ENCODE measurements at regions not wholly inside any gene's neighbourhood (a gene's known extent, or its start where the extent isn't known, plus 50 kb on each side); places are given as distances from the start of the nearest gene placed in this dataset.
A peak's percentile ranks its signal among the peaks of the same experiment; 100 is the strongest.

- no peak for DNase-seq (ENCODE audit: low read depth)
Measured at GRCh38 chr6:104617591-104617990, 242.1 kb downstream of the HACE1 start.

GRCh38 chr6:104614394-104614793 lies 245.3 kb downstream of the HACE1 start:
- DNase-seq (ENCODE audit: low read depth): no peak

- no peak for DNase-seq (ENCODE audit: low read depth)
Measured at GRCh38 chr6:104613416-104614001, 246.2 kb downstream of the HACE1 start.

GRCh38 chr6:104612541-104612940 lies 247.2 kb downstream of the HACE1 start:
- DNase-seq (ENCODE audit: low read depth): no peak

GRCh38 chr6:104608101-104608500 lies 251.6 kb downstream of the HACE1 start:
- DNase-seq (ENCODE audit: low read depth): no peak

- no peak for DNase-seq (ENCODE audit: low read depth)
Measured at GRCh38 chr6:104607501-104607900, 252.2 kb downstream of the HACE1 start.

GRCh38 chr6:104606361-104606760 lies 253.4 kb downstream of the HACE1 start:
- no peak for DNase-seq (ENCODE audit: low read depth)

DNA sequence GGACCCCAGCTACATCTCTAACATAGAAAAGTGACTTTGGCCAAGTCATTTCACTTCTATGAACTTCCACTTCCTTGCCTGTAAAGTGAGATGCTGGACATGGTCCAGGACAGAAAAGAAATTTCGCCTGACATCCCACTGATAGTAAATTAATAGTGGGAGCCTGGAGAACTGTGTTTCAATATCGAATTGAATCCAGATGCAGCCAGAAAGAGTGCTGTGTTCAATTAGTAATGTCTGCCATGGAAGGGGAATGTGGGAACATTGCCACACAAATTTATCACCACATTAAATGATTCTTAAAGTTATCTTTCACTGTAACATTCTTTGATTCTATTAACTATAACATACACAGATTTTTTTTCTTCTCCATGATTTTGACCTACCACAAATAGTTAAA lies 255.0 kb downstream of the HACE1 start:
- no peak for DNase-seq (ENCODE audit: low read depth)

GRCh38 chr6:104603108-104603745 lies 256.5 kb downstream of the HACE1 start:
- no peak for DNase-seq (ENCODE audit: low read depth)

DNA sequence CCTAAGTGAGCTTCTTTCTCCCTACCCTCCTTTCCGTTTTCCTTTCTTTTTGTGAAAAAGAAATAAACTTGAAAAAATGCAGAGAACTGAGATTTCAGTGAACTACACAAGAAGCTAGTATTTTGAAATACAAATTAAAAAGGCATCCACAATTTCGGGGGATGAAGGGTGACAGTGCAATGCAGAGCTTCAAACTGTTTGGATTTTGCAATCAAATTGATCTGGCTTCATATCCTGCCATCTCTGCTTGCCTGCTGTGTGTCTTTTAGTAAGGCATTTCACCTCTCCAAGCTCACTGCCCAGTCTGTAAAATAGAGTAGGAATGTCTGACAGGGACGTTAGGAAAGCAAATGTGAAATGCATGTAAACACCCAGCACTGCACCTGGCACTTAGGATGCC lies 258.0 kb downstream of the HACE1 start:
- DNase-seq (ENCODE audit: low read depth): no peak

DNA sequence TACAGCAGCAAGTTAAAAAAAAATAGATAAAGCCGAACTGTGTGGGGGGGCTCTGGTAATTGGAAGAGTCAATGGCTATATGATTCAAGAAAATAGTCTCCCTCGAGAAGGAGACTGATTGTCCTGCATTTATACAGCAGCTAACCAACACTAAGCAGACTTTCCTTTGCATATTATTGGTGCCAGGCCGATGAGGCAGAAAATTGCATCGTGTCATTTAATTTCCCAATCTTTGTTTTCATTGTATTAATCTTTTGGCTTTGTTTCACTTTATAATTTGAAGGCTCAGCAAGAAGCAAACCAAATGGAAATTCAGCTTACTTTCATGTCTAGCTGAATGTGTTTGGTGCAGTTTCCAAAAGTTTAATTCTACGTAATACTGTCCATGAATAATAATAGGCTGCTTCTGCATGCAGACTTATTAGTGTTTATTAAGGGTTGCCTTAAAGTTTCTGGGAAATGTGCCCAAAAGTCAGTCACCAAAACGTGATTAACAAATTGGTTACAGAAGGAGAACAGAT lies 258.5 kb downstream of the HACE1 start:
- DNase-seq (ENCODE audit: low read depth): peak; percentile 6

DNA sequence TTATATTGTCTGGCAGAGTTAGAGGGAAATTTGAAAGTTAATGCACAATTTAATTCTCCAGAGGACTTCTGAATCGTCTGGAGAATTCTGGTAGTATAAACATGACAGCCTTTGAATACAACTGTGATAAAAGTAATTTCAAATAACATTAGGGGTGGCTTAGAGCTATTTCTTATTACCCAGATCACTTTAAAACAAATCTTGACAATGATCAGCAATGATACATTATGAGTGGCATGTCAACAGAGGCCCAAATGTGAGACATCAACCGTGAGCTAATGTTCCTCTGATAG lies 259.1 kb downstream of the HACE1 start:
- DNase-seq (ENCODE audit: low read depth): no peak

GRCh38 chr6:104599821-104600638 lies 259.7 kb downstream of the HACE1 start:
- no peak for DNase-seq (ENCODE audit: low read depth)

- DNase-seq (ENCODE audit: low read depth): no peak
Measured at GRCh38 chr6:104597541-104598050, 262.1 kb downstream of the HACE1 start.

DNA sequence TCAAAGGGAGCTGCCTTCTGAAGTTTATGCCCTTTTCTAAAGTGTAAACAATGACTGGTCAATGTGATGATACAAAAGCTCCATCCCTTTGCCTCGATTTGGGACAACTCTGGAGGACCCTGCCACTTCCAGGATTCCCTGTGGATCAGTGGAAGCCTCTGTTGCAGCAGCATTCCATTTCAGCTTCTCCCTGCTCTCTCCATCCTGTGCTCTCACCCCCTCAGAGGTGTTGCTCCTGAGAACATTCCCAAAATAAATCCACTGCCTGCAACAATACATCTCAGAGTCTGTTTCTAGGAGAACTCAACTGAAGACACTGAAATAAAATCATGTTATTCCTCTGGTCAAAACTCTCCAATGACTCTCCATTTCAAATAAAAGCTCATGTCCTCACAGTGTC lies 263.6 kb downstream of the HACE1 start:
- DNase-seq (ENCODE audit: low read depth): no peak

GRCh38 chr6:104595311-104595820 lies 264.4 kb downstream of the HACE1 start:
- DNase-seq (ENCODE audit: low read depth): no peak

DNA sequence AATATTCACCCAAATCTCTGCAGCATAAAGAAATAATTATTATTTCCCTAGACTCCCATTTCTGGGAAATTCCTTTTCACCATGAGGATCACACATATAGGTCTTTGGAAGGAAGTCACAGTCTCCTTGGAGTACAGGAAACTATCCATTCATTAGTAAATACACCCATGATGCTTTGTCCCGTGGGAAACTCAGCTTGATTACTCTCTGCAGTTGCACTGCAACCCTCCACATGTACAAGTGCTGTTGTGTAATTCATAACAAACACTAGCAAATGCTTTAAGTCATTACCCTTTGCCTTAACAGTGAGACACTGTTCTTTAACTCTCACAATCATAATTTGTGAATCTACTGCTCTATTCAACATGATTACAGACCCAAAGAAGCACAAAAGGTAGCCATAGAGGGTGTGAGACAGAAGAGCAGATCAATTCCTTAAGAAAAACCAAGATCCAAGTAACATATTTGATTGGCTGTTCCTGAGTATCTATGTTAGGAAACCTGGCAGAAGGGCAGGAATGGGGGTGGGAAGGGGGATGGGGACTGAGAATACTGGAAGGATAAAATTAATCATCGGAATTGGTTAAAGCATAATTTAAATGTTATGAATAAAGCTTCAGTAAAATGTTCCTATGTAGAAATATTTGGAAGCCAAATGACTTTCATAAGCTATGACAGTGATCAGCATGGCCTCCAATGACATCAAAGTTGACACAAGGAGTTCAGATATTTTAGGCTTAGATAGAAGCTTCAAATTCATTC lies 268.0 kb downstream of the HACE1 start:
- no peak for DNase-seq (ENCODE audit: low read depth)

DNA sequence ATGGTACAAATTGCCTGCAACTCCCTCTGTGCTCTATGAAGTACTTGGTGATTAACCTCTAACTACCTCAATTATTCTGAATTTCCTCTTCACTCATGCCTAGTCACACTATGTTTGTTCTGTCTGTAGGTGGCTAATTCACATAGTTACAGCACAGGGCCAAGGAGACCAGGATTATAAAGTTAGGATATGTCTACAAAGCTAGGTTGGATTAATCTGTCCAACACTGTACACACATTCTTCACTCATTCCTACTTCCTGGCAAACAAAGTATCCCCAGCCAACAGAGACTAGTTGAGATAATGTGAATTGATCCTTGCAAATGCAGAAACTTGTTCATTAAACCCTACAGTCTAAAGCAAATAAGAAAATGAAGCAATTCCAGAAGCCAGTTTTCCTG lies 269.8 kb downstream of the HACE1 start:
- DNase-seq (ENCODE audit: low read depth): no peak

DNA sequence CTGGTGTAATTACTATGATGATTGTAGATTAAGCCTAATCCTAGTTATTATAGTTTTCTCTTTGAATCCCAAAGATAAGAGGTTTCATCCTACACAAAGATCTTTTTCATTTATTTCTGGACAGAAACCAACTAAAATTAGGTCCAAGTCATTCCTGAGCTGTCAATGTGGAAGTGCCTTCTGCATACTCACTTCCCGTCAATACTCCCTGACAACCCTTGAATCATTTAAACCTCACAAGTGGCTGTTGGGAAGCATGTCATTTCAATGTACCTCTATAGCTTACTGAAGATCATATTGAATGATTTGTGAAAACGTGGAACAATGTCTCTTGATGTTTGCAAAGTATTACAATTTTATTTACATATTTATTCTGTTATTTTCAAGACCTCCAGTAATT lies 274.1 kb downstream of the HACE1 start:
- DNase-seq (ENCODE audit: low read depth): no peak

DNA sequence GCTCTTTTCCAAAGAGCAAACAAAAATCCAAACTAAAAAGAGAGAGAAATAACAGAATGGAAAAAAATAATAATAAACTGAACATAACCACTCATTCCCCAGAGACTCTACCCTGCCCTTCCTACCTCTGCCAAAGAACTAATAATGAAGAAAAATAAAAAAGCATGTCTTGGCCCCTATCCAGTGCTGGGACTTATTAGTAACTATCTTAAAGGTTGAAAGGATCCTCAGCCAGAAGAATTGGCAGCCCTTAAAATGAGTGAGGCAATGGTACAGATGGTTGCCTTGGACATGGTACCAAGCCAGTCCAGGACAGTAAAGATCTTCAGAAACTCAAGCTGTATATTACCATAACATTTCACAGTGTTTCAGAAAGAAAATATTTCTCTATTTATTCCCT lies 279.3 kb downstream of the HACE1 start:
- no peak for DNase-seq (ENCODE audit: low read depth)

GRCh38 chr6:104579310-104579863 lies 280.3 kb downstream of the HACE1 start:
- DNase-seq (ENCODE audit: low read depth): no peak

GRCh38 chr6:104575536-104575935 lies 284.2 kb downstream of the HACE1 start:
- DNase-seq (ENCODE audit: low read depth): no peak

Measured in stromal cell of bone marrow (primary cell).